Endothelial cell of umbilical vein (primary cell): ENCODE measurements at regions not wholly inside any gene's neighbourhood (a gene's known extent, or its start where the extent isn't known, plus 50 kb on each side); places are given as distances from the start of the nearest gene placed in this dataset.
A peak's percentile ranks its signal among the peaks of the same experiment; 100 is the strongest.

Source experiments
- BruUV-seq: library from RNA; stranded (reverse); fragments of 400-500 nt; replicated peaks from 2 replicates; lab custom pipeline; 2021; lab: Mats Ljungman, UMichigan
- CTCF ChIA-PET: fragments of 300-600, 350-600 bp; sonication (Branson Sonifier 250); formaldehyde crosslinking; loops from one replicate; lab custom pipeline; 2021; ENCODE audit warnings: antibody characterized with exemption, inconsistent platforms; lab: Charles Lee
- POLR2A ChIA-PET: fragments of 300-600, 350-600 bp; sonication (Branson Sonifier 250); formaldehyde crosslinking; loops from one replicate; lab custom pipeline; 2021; ENCODE audit warnings: antibody characterized with exemption, inconsistent platforms; lab: Charles Lee
- DNase-seq: peaks from one replicate; pipeline ENCODE4 v3.0.0-alpha.2; 2011; ENCODE audit warnings: low read depth, low spot score
- FAIRE-seq: peaks from 2 replicates; lab custom pipeline; 2011; peaks lifted over from hg19 to GRCh38; lab: Jason Lieb, UNC
- H2AFZ ChIP-seq: 2 replicates; pipeline ENCODE4 v1.6.0; 2012; ENCODE audit warnings: low read depth, low read length, control low read depth, inconsistent platforms
- H3K27ac ChIP-seq: 2 replicates; pipeline ENCODE4 v1.5.1; 2011; ENCODE audit warnings: low read depth, mild to moderate bottlenecking, control low read depth, low read length, moderate library complexity; ENCODE audit not compliant: insufficient read depth
- H3K27me3 ChIP-seq, 2 experiments: 2 replicates each; pipeline versions ENCODE4 v1.6.0 to v1.6.1; 2011; ENCODE audit warnings: low read length in 2 of 2, mixed read lengths in 1 of 2; ENCODE audit not compliant: control insufficient read depth in 2 of 2, insufficient read depth in 2 of 2
- H3K36me3 ChIP-seq, 2 experiments: 2 replicates in 1 of 2; 3 replicates in 1 of 2; pipeline ENCODE4 v1.5.1; 2011; ENCODE audit warnings: low read length in 2 of 2, mild to moderate bottlenecking in 1 of 2, moderate library complexity in 1 of 2; ENCODE audit not compliant: control insufficient read depth in 2 of 2, insufficient read depth in 2 of 2; ENCODE audit errors: extremely low read depth in 1 of 2
- H3K4me1 ChIP-seq: 3 replicates; pipeline ENCODE4 v1.5.1; 2011; ENCODE audit warnings: mild to moderate bottlenecking, low read length; ENCODE audit not compliant: control insufficient read depth, insufficient read depth; ENCODE audit errors: extremely low read depth
- H3K4me2 ChIP-seq: 2 replicates; pipeline ENCODE4 v1.6.1; 2011; ENCODE audit warnings: low read length, control low read depth, mixed read lengths; ENCODE audit not compliant: insufficient read depth
- H3K4me3 ChIP-seq, 3 experiments: fragments of 200-600 bp in 1 of 3; sonication (generic), shearing (Covaris generic) in 1 of 3; replicated peaks in 1 of 3; 2 replicates each; pipeline ENCODE4 v1.5.1; 2011 to 2016; ENCODE audit warnings: control low read depth in 3 of 3, low read length in 3 of 3, mild to moderate bottlenecking in 2 of 3, inconsistent platforms in 1 of 3, low read depth in 1 of 3, moderate library complexity in 1 of 3; ENCODE audit not compliant: insufficient read depth in 1 of 3
- H3K79me2 ChIP-seq: 2 replicates; pipeline ENCODE4 v1.6.0; 2012; ENCODE audit warnings: low read length, inconsistent platforms; ENCODE audit not compliant: control insufficient read depth, insufficient read depth
- H3K9ac ChIP-seq: replicated peaks from 2 replicates; pipeline ENCODE3; 2011; ENCODE audit warnings: low read length, control low read depth; ENCODE audit not compliant: insufficient read depth; ENCODE audit errors: extremely low read depth
- H3K9me1 ChIP-seq: replicated peaks from 3 replicates; pipeline ENCODE4 v1.6.0; 2011; ENCODE audit warnings: mild to moderate bottlenecking, low read length; ENCODE audit not compliant: control insufficient read depth, insufficient read depth; ENCODE audit errors: extremely low read depth
- H3K9me3 ChIP-seq: replicated peaks from 2 replicates; pipeline ENCODE4 v1.5.1; 2012; ENCODE audit warnings: low read length, inconsistent platforms; ENCODE audit not compliant: control insufficient read depth, insufficient read depth
- H4K20me1 ChIP-seq: replicated peaks from 2 replicates; pipeline ENCODE3; 2011; ENCODE audit warnings: mild to moderate bottlenecking, low read length; ENCODE audit not compliant: control insufficient read depth, insufficient read depth; ENCODE audit errors: extremely low read depth
- CTCF ChIP-seq, 2 donors: IDR thresholded peaks; 1 replicate in 1 of 2; 2 replicates in 1 of 2; pipeline ENCODE4 v1.5.1; 2011; ENCODE audit warnings: low read length in 2 of 2, mild to moderate bottlenecking in 2 of 2, moderate library complexity in 2 of 2, control low read depth in 1 of 2, inconsistent platforms in 1 of 2, low read depth in 1 of 2; ENCODE audit not compliant: insufficient read depth in 1 of 2; ENCODE audit errors: extremely low read depth in 1 of 2
- EZH2 ChIP-seq: IDR thresholded peaks from 2 replicates; pipeline ENCODE4 v1.6.1; 2012; ENCODE audit warnings: borderline replicate concordance, low read depth, mild to moderate bottlenecking, moderate library complexity, low read length, inconsistent platforms; ENCODE audit not compliant: severe bottlenecking
- FOS ChIP-seq: IDR thresholded peaks from 2 replicates; pipeline ENCODE4 v1.6.1; 2011; ENCODE audit warnings: mild to moderate bottlenecking, low read length, moderate library complexity, borderline replicate concordance; ENCODE audit not compliant: insufficient read depth
- GATA2 ChIP-seq: IDR thresholded peaks from 2 replicates; pipeline ENCODE4 v1.7.0; 2011; ENCODE audit warnings: low read depth, mild to moderate bottlenecking, moderate library complexity, mixed read lengths, low read length; ENCODE audit not compliant: insufficient read length, insufficient read depth
- JUN ChIP-seq: IDR thresholded peaks from 2 replicates; pipeline ENCODE4 v1.6.1; 2011; ENCODE audit warnings: borderline replicate concordance, low read depth; ENCODE audit not compliant: insufficient read length, insufficient read depth
- MAX ChIP-seq: IDR thresholded peaks from 2 replicates; pipeline ENCODE4 v1.6.1; 2011; ENCODE audit not compliant: insufficient read depth, insufficient read length
- MYC ChIP-seq: IDR thresholded peaks from one replicate; pipeline ENCODE4 v1.6.1; 2011; ENCODE audit warnings: mild to moderate bottlenecking, low read depth, low read length
- POLR2A ChIP-seq: IDR thresholded peaks from 2 replicates; pipeline ENCODE4 v1.6.1; 2012; ENCODE audit warnings: low read depth, mild to moderate bottlenecking, control low read depth, low read length
- POLR2AphosphoS5 ChIP-seq: IDR thresholded peaks from 2 replicates; pipeline ENCODE4 v1.6.1; 2012; ENCODE audit warnings: low read depth, mild to moderate bottlenecking, control low read depth, low read length, moderate library complexity; ENCODE audit not compliant: insufficient read depth
- dilution Hi-C: fragments of 300-500 bp; cut with MboI; formaldehyde crosslinking; loops from one replicate; pipeline ENCODE4 v1.15.0; 2019; ENCODE audit warnings: low sequenced_read_pairs; ENCODE audit not compliant: extremely low pct_ligation_motif_present
- intact Hi-C: fragments of 100-400 bp; cut with micrococcal nuclease; formaldehyde crosslinking; loops from one replicate; pipeline ENCODE4 v1.10.0; 2022

- H3K9me1 ChIP-seq, result no peaks in the 10 kb centered on the region
- H3K79me2 ChIP-seq, result no peaks in the 10 kb centered on the region
- H4K20me1 ChIP-seq, result no peaks in the 10 kb centered on the region
- intact Hi-C loops, result loop anchor here (1.0 to 5.0 kb wide), 5 partner anchors 60 to 282 kb away; no protein-coding TSS in a partner anchor
- dilution Hi-C loops, result no loop called here
- DNase-seq (peak; percentile 98), FAIRE-seq (peak; percentile 97)
- peak overlapping the region; percentile 99 for H3K27ac ChIP-seq
- TF ChIP-seq MYC (no peak), EZH2 (no peak), JUN (peak; percentile 90), MAX (peak; percentile 35), POLR2A (peak; percentile 44), CTCF (IDR thresholded peaks at IDR 0.05; ENCODE audit: extremely low read depth in 1 of 2, insufficient read depth in 1 of 2, low read depth in 1 of 2, low read length in 2 of 2) (no peak), POLR2AphosphoS5 (peak; percentile 96), GATA2 (peak; percentile 93), FOS (peak; percentile 100)
- no peaks in the 10 kb centered on the region for H3K36me3 ChIP-seq
- H3K9me3 ChIP-seq, result no peaks in the 10 kb centered on the region
- peak overlapping the region; percentile 83 for H3K9ac ChIP-seq
- ChIA-PET POLR2A (no interaction called here), CTCF (interaction anchor here (0.6 kb wide), 1 partner anchor 313 kb away, joined by 3 read pairs; no protein-coding TSS in a partner anchor)
- H2AFZ ChIP-seq, result peak overlapping the region; percentile 72
- H3K4me2 ChIP-seq, result peak overlapping the region; percentile 37
- H3K27me3 ChIP-seq, result no peaks in the 10 kb centered on the region
- no peak overlapping the region for H3K4me3 ChIP-seq
- TSS peak; percentile 98 for BruUV-seq
- H3K4me1 ChIP-seq, result peaks cover 21% of the 10 kb centered on the region
Measured at GRCh38 chr2:207394812-207395534, 134.8 kb upstream of the CREB1 start.
